ENCODE measurements at regions not wholly inside any gene's neighbourhood (a gene's known extent, or its start where the extent isn't known, plus 50 kb on each side); places are given as distances from the start of the nearest gene placed in this dataset.

GRCh38 chr19:5268801-5269200 lies 71.8 kb downstream of the PTPRS start:
- no peak for DNase-seq
- TF ChIP-seq POLR2A (IDR thresholded peaks at IDR 0.05; ENCODE audit: low read length) (no peak), GATA1 (IDR thresholded peaks at IDR 0.05; ENCODE audit: low read depth, low read length) (no peak)

GRCh38 chr19:5265260-5265659 lies 75.4 kb downstream of the PTPRS start:
- TF ChIP-seq GATA1 (IDR thresholded peaks at IDR 0.05; ENCODE audit: low read depth, low read length) = no peak
- TF ChIP-seq POLR2A (IDR thresholded peaks at IDR 0.05; ENCODE audit: low read length) = no peak
- no peak for DNase-seq

GRCh38 chr19:5264453-5264852 lies 76.2 kb downstream of the PTPRS start:
- no peak for DNase-seq
- no peak for TF ChIP-seq POLR2A (IDR thresholded peaks at IDR 0.05; ENCODE audit: low read length)
- TF ChIP-seq GATA1 (IDR thresholded peaks at IDR 0.05; ENCODE audit: low read depth, low read length) = no peak

GRCh38 chr19:5263615-5264014 lies 77.0 kb downstream of the PTPRS start:
- no peak for TF ChIP-seq POLR2A (IDR thresholded peaks at IDR 0.05; ENCODE audit: low read length)
- TF ChIP-seq GATA1 (IDR thresholded peaks at IDR 0.05; ENCODE audit: low read depth, low read length) = no peak
- no peak for DNase-seq

- DNase-seq = no peak
- TF ChIP-seq GATA1 (IDR thresholded peaks at IDR 0.05; ENCODE audit: low read depth, low read length) = no peak
These were observed 77.9 kb downstream of the PTPRS start for GRCh38 chr19:5262721-5263120.

GRCh38 chr19:5261156-5261890 lies 79.3 kb downstream of the PTPRS start:
- DNase-seq = no peak
- TF ChIP-seq POLR2A (IDR thresholded peaks at IDR 0.05; ENCODE audit: low read length) (no peak), GATA1 (IDR thresholded peaks at IDR 0.05; ENCODE audit: low read depth, low read length) (no peak)

- DNase-seq = no peak
- TF ChIP-seq GATA1 (IDR thresholded peaks at IDR 0.05; ENCODE audit: low read depth, low read length) = no peak
- TF ChIP-seq POLR2A (IDR thresholded peaks at IDR 0.05; ENCODE audit: low read length) = no peak
These were observed 80.1 kb downstream of the PTPRS start for GRCh38 chr19:5260381-5260967.

- no peak for TF ChIP-seq GATA1 (IDR thresholded peaks at IDR 0.05; ENCODE audit: low read depth, low read length)
- TF ChIP-seq POLR2A (IDR thresholded peaks at IDR 0.05; ENCODE audit: low read length) = no peak
- no peak for DNase-seq
These were observed 80.9 kb downstream of the PTPRS start for GRCh38 chr19:5259750-5260149.

- DNase-seq = no peak
- no peak for TF ChIP-seq GATA1 (IDR thresholded peaks at IDR 0.05; ENCODE audit: low read depth, low read length)
These were observed 83.2 kb downstream of the PTPRS start for GRCh38 chr19:5257155-5258045.

- no peak for DNase-seq
- TF ChIP-seq POLR2A (IDR thresholded peaks at IDR 0.05; ENCODE audit: low read length) = no peak
- TF ChIP-seq GATA1 (IDR thresholded peaks at IDR 0.05; ENCODE audit: low read depth, low read length) = no peak
These were observed 84.9 kb downstream of the PTPRS start for GRCh38 chr19:5255602-5256231.

GRCh38 chr19:5254944-5255343 lies 85.7 kb downstream of the PTPRS start:
- no peak for DNase-seq
- TF ChIP-seq GATA1 (IDR thresholded peaks at IDR 0.05; ENCODE audit: low read depth, low read length) = no peak
- no peak for TF ChIP-seq POLR2A (IDR thresholded peaks at IDR 0.05; ENCODE audit: low read length)

- no peak for DNase-seq
- TF ChIP-seq GATA1 (IDR thresholded peaks at IDR 0.05; ENCODE audit: low read depth, low read length) (no peak), POLR2A (IDR thresholded peaks at IDR 0.05; ENCODE audit: low read length) (no peak)
These were observed 86.1 kb downstream of the PTPRS start for GRCh38 chr19:5254543-5254942.

- DNase-seq = no peak
- no peak for TF ChIP-seq GATA1 (IDR thresholded peaks at IDR 0.05; ENCODE audit: low read depth, low read length)
- TF ChIP-seq POLR2A (IDR thresholded peaks at IDR 0.05; ENCODE audit: low read length) = no peak
These were observed 87.1 kb downstream of the PTPRS start for GRCh38 chr19:5253406-5254110.
